ENCODE measurements at regions not wholly inside any gene's neighbourhood (a gene's known extent, or its start where the extent isn't known, plus 50 kb on each side); places are given as distances from the start of the nearest gene placed in this dataset.

- no peaks in the 10 kb centered on the region for H3K36me3 Mint-ChIP-seq (ENCODE audit: unreplicated experiment)
- TF ChIP-seq CTCF (IDR thresholded peaks at IDR 0.05): no peak
These were observed 58.6 kb upstream of the NYAP2 start for GRCh38 chr2:225340923-225341322.

GRCh38 chr2:225337183-225337582 is 62.3 kb upstream of the NYAP2 start:
- Mint-ChIP-seq H3K4me1 (ENCODE audit: unreplicated experiment) (peaks cover 53% of the 10 kb centered on the region), H3K36me3 (ENCODE audit: unreplicated experiment) (peaks cover 2% of the 10 kb centered on the region), H3K9me3 (ENCODE audit: unreplicated experiment) (no peaks in the 10 kb centered on the region), H3K27ac (ENCODE audit: unreplicated experiment) (peak overlapping the region; percentile 43), H3K4me3 (ENCODE audit: unreplicated experiment) (no peak overlapping the region), H3K27me3 (ENCODE audit: unreplicated experiment) (no peaks in the 10 kb centered on the region)
- no peak for DNase-seq (ENCODE audit: extremely low spot score, unreplicated experiment)
- TF ChIP-seq CTCF (IDR thresholded peaks at IDR 0.05): no peak

More at GRCh38 chr2:225340923-225341322, 58.6 kb upstream of the NYAP2 start:
- no peaks in the 10 kb centered on the region for H3K27me3 Mint-ChIP-seq (ENCODE audit: unreplicated experiment)
- H3K27ac Mint-ChIP-seq (ENCODE audit: unreplicated experiment): no peak overlapping the region
- no peak overlapping the region for H3K4me3 Mint-ChIP-seq (ENCODE audit: unreplicated experiment)
- no peak for DNase-seq (ENCODE audit: extremely low spot score, unreplicated experiment)
- peaks cover 8% of the 10 kb centered on the region for H3K9me3 Mint-ChIP-seq (ENCODE audit: unreplicated experiment)
- peaks cover 38% of the 10 kb centered on the region for H3K4me1 Mint-ChIP-seq (ENCODE audit: unreplicated experiment)

GRCh38 chr2:225334514-225334913 is 65.0 kb upstream of the NYAP2 start:
- H3K4me3 Mint-ChIP-seq (ENCODE audit: unreplicated experiment): no peak overlapping the region
- no peak for TF ChIP-seq CTCF (IDR thresholded peaks at IDR 0.05)
- H3K9me3 Mint-ChIP-seq (ENCODE audit: unreplicated experiment): no peaks in the 10 kb centered on the region
- H3K27me3 Mint-ChIP-seq (ENCODE audit: unreplicated experiment): no peaks in the 10 kb centered on the region
- no peak overlapping the region for H3K27ac Mint-ChIP-seq (ENCODE audit: unreplicated experiment)
- H3K36me3 Mint-ChIP-seq (ENCODE audit: unreplicated experiment): peaks cover 2% of the 10 kb centered on the region
- peaks cover 38% of the 10 kb centered on the region for H3K4me1 Mint-ChIP-seq (ENCODE audit: unreplicated experiment)
- no peak for DNase-seq (ENCODE audit: extremely low spot score, unreplicated experiment)

GRCh38 chr2:225328192-225328591 is 71.3 kb upstream of the NYAP2 start:
- H3K4me3 Mint-ChIP-seq (ENCODE audit: unreplicated experiment): no peak overlapping the region
- H3K4me1 Mint-ChIP-seq (ENCODE audit: unreplicated experiment): peaks cover 24% of the 10 kb centered on the region
- no peaks in the 10 kb centered on the region for H3K27me3 Mint-ChIP-seq (ENCODE audit: unreplicated experiment)
- no peak for TF ChIP-seq CTCF (IDR thresholded peaks at IDR 0.05)
- H3K27ac Mint-ChIP-seq (ENCODE audit: unreplicated experiment): no peak overlapping the region
- H3K9me3 Mint-ChIP-seq (ENCODE audit: unreplicated experiment): no peaks in the 10 kb centered on the region
- H3K36me3 Mint-ChIP-seq (ENCODE audit: unreplicated experiment): no peaks in the 10 kb centered on the region
- DNase-seq (ENCODE audit: extremely low spot score, unreplicated experiment): no peak

- Mint-ChIP-seq H3K4me1 (ENCODE audit: unreplicated experiment) (peaks cover 24% of the 10 kb centered on the region), H3K4me3 (ENCODE audit: unreplicated experiment) (no peak overlapping the region), H3K9me3 (ENCODE audit: unreplicated experiment) (no peaks in the 10 kb centered on the region), H3K36me3 (ENCODE audit: unreplicated experiment) (no peaks in the 10 kb centered on the region), H3K27me3 (ENCODE audit: unreplicated experiment) (no peaks in the 10 kb centered on the region), H3K27ac (ENCODE audit: unreplicated experiment) (peak overlapping the region; percentile 42)
- no peak for TF ChIP-seq CTCF (IDR thresholded peaks at IDR 0.05)
- no peak for DNase-seq (ENCODE audit: extremely low spot score, unreplicated experiment)
These were observed 72.5 kb upstream of the NYAP2 start for GRCh38 chr2:225326969-225327368.

All from osteocyte (in vitro differentiated cells).